ENCODE measurements at regions not wholly inside any gene's neighbourhood (a gene's known extent, or its start where the extent isn't known, plus 50 kb on each side); places are given as distances from the start of the nearest gene placed in this dataset.
A peak's percentile ranks its signal among the peaks of the same experiment; 100 is the strongest.

GRCh38 chr1:177385760-177386698 lies 215.3 kb downstream of the BRINP2 start:
- peak; percentile 75 for DNase-seq

- no peak for DNase-seq
These were observed 213.7 kb downstream of the BRINP2 start for GRCh38 chr1:177384461-177384860.

GRCh38 chr1:177383715-177384114 lies 213.0 kb downstream of the BRINP2 start:
- no peak for DNase-seq

GRCh38 chr1:177377866-177378265 lies 207.1 kb downstream of the BRINP2 start:
- DNase-seq, result no peak

- no peak for DNase-seq
These were observed 197.5 kb downstream of the BRINP2 start for GRCh38 chr1:177368255-177368654.

GRCh38 chr1:177366091-177366490 lies 195.3 kb downstream of the BRINP2 start:
- DNase-seq, result no peak

- no peak for DNase-seq
These were observed 190.0 kb downstream of the BRINP2 start for GRCh38 chr1:177360791-177361190.

- DNase-seq, result no peak
These were observed 186.1 kb downstream of the BRINP2 start for GRCh38 chr1:177356674-177357435.

GRCh38 chr1:177355575-177355974 lies 184.8 kb downstream of the BRINP2 start:
- DNase-seq, result peak; percentile 71

- DNase-seq, result peak; percentile 28
These were observed 183.5 kb downstream of the BRINP2 start for GRCh38 chr1:177354247-177354646.

GRCh38 chr1:177351361-177352108 lies 180.8 kb downstream of the BRINP2 start:
- no peak for DNase-seq

GRCh38 chr1:177346790-177347359 lies 176.1 kb downstream of the BRINP2 start:
- no peak for DNase-seq

GRCh38 chr1:177343445-177343844 lies 172.7 kb downstream of the BRINP2 start:
- DNase-seq, result peak; percentile 58

GRCh38 chr1:177341773-177342172 lies 171.0 kb downstream of the BRINP2 start:
- DNase-seq, result no peak

- no peak for DNase-seq
These were observed 169.9 kb downstream of the BRINP2 start for GRCh38 chr1:177340601-177341067.

GRCh38 chr1:177338376-177338775 lies 167.6 kb downstream of the BRINP2 start:
- DNase-seq, result peak; percentile 93

GRCh38 chr1:177334903-177335302 lies 164.1 kb downstream of the BRINP2 start:
- DNase-seq, result no peak

- peak; percentile 69 for DNase-seq
These were observed 163.3 kb downstream of the BRINP2 start for GRCh38 chr1:177333936-177334595.

All from NCI-H82 (cell line).